NB4 (cell line): ENCODE measurements at regions not wholly inside any gene's neighbourhood (a gene's known extent, or its start where the extent isn't known, plus 50 kb on each side); places are given as distances from the start of the nearest gene placed in this dataset.

Source experiments
- POLR2A ChIP-seq: IDR thresholded peaks from 2 replicates; pipeline ENCODE4 v1.6.1; 2011; ENCODE audit warnings: mild to moderate bottlenecking; ENCODE audit not compliant: insufficient read length; ENCODE audit errors: extremely low read depth
- TF ChIP-seq, protein P1 (sequence below): IDR thresholded peaks from one replicate; pipeline ENCODE4 v1.5.1; 2012; ENCODE audit warnings: low read depth, low read length

DNA sequence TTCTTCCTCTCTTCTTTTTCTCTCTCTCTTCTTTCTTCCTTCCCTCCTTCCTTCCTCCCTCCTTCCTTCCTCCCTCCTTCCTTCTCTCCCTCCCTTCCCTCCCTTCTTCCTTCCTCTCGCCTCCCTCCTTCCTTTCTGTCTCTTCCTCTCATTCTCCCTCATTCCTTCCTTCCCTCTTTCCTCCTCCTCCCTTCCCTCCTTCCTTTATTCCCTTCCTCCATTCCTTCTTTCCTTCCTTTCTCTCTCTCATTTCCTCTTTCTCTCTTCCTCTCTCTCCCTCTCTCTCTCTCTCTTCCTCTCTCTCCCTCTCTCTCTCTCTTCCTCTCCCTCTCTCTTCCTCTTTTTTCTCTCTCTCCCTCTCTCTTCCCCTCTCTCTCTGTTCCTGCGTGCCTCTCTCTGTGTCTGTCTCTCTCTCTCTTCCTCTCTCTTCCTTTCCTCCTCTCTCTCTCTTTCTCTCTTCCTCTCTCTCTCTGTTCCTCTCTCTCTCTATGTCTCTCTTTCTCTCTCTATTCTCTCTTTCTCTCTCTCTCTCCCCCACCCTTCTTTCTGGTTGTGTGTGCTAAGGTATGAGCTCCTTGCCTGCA lies 80.1 kb upstream of the PFKP start:
- TF ChIP-seq, protein P1, sequence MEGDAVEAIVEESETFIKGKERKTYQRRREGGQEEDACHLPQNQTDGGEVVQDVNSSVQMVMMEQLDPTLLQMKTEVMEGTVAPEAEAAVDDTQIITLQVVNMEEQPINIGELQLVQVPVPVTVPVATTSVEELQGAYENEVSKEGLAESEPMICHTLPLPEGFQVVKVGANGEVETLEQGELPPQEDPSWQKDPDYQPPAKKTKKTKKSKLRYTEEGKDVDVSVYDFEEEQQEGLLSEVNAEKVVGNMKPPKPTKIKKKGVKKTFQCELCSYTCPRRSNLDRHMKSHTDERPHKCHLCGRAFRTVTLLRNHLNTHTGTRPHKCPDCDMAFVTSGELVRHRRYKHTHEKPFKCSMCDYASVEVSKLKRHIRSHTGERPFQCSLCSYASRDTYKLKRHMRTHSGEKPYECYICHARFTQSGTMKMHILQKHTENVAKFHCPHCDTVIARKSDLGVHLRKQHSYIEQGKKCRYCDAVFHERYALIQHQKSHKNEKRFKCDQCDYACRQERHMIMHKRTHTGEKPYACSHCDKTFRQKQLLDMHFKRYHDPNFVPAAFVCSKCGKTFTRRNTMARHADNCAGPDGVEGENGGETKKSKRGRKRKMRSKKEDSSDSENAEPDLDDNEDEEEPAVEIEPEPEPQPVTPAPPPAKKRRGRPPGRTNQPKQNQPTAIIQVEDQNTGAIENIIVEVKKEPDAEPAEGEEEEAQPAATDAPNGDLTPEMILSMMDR = no peak
- no peak for TF ChIP-seq POLR2A
